ENCODE measurements at regions not wholly inside any gene's neighbourhood (a gene's known extent, or its start where the extent isn't known, plus 50 kb on each side); places are given as distances from the start of the nearest gene placed in this dataset.

DNA sequence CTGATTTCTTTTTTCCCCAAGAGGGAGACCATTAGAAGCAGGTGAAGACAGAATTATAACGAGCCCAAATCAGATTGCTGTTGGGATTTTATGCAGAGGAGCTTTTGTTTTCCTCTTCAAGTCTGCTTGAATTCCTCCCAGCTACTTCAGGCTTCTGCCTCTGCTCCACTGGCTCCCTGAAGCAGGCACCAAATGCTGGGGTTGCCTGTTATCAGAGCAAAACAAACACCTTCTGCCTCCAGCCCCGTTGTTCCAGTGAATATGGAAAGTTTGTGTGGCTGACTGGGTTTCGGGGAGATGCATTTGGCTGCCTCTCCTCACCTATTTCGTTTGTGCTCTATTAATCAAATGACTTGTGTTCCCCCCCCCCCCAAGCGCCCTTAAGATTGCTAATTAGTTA is 209.2 kb downstream of the URB2 start:
- no peak for DNase-seq
- no peak for TF ChIP-seq JUND (IDR thresholded peaks at IDR 0.05)
- TF ChIP-seq SIN3A (IDR thresholded peaks at IDR 0.05; ENCODE audit: borderline replicate concordance, low read depth, low read length): no peak
- no peak overlapping the region for H3K27ac ChIP-seq (ENCODE audit: low read depth in 2 of 2, low read length in 1 of 2)
- no peak overlapping the region for H3K4me3 ChIP-seq (ENCODE audit: low read depth in 2 of 2, low read length in 1 of 2)
- no peak overlapping the region for H2AFZ ChIP-seq (ENCODE audit: low read depth)
- no peaks in the 10 kb centered on the region for H3K36me3 ChIP-seq (replicated peaks in 1 of 2; ENCODE audit: control insufficient read depth in 1 of 2, insufficient read depth in 2 of 2, low read length in 1 of 2)
- ChIA-PET POLR2A (no interaction called here), CTCF (interaction anchor here (0.6 kb wide), 1 partner anchor 174 kb away, joined by 3 read pairs; no protein-coding TSS in a partner anchor)
- no peaks in the 10 kb centered on the region for H3K9me2 ChIP-seq
- no peaks in the 10 kb centered on the region for H3K79me2 ChIP-seq (ENCODE audit: insufficient read depth)
- WGBS (ENCODE audit: low lambda C conversion rate): 16% methylated on average over 5 of the region's 5 CpGs
- no peaks in the 10 kb centered on the region for H3K27me3 ChIP-seq (ENCODE audit: insufficient read depth)
- H3K4me1 ChIP-seq (ENCODE audit: control insufficient read depth in 1 of 2, insufficient read depth in 2 of 2, low read depth in 1 of 2, low read length in 1 of 2): no peaks in the 10 kb centered on the region
- no peaks in the 10 kb centered on the region for H3F3A ChIP-seq (replicated peaks; ENCODE audit: insufficient read depth)
- no peaks in the 10 kb centered on the region for H3K9me3 ChIP-seq
- no peak overlapping the region for H3K4me2 ChIP-seq
- H3K9ac ChIP-seq: no peak overlapping the region
- no peaks in the 10 kb centered on the region for H4K20me1 ChIP-seq (ENCODE audit: insufficient read depth)

DNA sequence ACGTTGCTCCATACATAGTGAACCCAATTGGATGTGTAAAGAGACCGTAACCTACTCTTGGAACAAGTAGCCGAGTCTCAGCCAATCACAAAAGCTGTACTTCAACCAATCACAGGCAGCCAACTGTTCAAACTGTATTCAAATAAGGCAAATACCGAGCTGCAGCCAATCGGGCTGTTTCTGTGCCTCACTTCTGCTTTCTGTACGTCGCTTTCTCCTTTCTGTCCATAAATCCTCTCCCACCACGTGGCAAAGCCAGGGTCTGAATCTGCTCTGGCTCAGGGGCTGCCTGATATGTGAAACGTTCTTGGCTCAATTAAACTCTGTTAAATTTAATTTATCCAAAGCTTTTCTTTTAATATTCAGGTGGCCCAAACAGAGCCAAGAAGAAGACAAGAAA is 210.3 kb downstream of the URB2 start:
- Histone ChIP-seq H3K27me3 (ENCODE audit: insufficient read depth) (no peaks in the 10 kb centered on the region), H3F3A (replicated peaks; ENCODE audit: insufficient read depth) (no peaks in the 10 kb centered on the region), H3K36me3 (replicated peaks in 1 of 2; ENCODE audit: control insufficient read depth in 1 of 2, insufficient read depth in 2 of 2, low read length in 1 of 2) (no peaks in the 10 kb centered on the region), H3K79me2 (ENCODE audit: insufficient read depth) (no peaks in the 10 kb centered on the region), H2AFZ (ENCODE audit: low read depth) (no peak overlapping the region), H3K4me3 (ENCODE audit: low read depth in 2 of 2, low read length in 1 of 2) (no peak overlapping the region), H3K9me3 (no peaks in the 10 kb centered on the region), H3K4me2 (no peak overlapping the region), H4K20me1 (ENCODE audit: insufficient read depth) (no peaks in the 10 kb centered on the region), H3K9me2 (no peaks in the 10 kb centered on the region), H3K9ac (no peak overlapping the region), H3K27ac (ENCODE audit: low read depth in 2 of 2, low read length in 1 of 2) (no peak overlapping the region), H3K4me1 (ENCODE audit: control insufficient read depth in 1 of 2, insufficient read depth in 2 of 2, low read depth in 1 of 2, low read length in 1 of 2) (no peaks in the 10 kb centered on the region)
- 15% methylated on average over 9 of the region's 9 CpGs for WGBS (ENCODE audit: low lambda C conversion rate)
- TF ChIP-seq EP300 (IDR thresholded peaks at IDR 0.05; ENCODE audit: borderline replicate concordance in 1 of 2, low read depth in 1 of 2, low read length in 1 of 2) (no peak), TEAD4 (IDR thresholded peaks at IDR 0.05; ENCODE audit: borderline replicate concordance, insufficient read depth) (no peak), GATA2 (CRISPR knock-in tag; IDR thresholded peaks at IDR 0.05) (no peak), POLR2AphosphoS5 (IDR thresholded peaks at IDR 0.05; ENCODE audit: low read depth, low read length) (no peak), FOXJ3 (CRISPR knock-in tag; IDR thresholded peaks at IDR 0.05) (no peak), RAD21 (IDR thresholded peaks at IDR 0.05; ENCODE audit: low read length) (no peak), TCF12 (IDR thresholded peaks at IDR 0.05) (no peak), YY1 (IDR thresholded peaks at IDR 0.05; ENCODE audit: low read depth) (no peak)
- TF ChIP-seq, protein P1, sequence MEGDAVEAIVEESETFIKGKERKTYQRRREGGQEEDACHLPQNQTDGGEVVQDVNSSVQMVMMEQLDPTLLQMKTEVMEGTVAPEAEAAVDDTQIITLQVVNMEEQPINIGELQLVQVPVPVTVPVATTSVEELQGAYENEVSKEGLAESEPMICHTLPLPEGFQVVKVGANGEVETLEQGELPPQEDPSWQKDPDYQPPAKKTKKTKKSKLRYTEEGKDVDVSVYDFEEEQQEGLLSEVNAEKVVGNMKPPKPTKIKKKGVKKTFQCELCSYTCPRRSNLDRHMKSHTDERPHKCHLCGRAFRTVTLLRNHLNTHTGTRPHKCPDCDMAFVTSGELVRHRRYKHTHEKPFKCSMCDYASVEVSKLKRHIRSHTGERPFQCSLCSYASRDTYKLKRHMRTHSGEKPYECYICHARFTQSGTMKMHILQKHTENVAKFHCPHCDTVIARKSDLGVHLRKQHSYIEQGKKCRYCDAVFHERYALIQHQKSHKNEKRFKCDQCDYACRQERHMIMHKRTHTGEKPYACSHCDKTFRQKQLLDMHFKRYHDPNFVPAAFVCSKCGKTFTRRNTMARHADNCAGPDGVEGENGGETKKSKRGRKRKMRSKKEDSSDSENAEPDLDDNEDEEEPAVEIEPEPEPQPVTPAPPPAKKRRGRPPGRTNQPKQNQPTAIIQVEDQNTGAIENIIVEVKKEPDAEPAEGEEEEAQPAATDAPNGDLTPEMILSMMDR (IDR thresholded peaks at IDR 0.05): no peak
- TF ChIP-seq, protein P2, sequence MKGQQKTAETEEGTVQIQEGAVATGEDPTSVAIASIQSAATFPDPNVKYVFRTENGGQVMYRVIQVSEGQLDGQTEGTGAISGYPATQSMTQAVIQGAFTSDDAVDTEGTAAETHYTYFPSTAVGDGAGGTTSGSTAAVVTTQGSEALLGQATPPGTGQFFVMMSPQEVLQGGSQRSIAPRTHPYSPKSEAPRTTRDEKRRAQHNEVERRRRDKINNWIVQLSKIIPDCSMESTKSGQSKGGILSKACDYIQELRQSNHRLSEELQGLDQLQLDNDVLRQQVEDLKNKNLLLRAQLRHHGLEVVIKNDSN (IDR thresholded peaks at IDR 0.05; ENCODE audit: borderline replicate concordance, low read depth): no peak
- ChIA-PET POLR2A (no interaction called here), CTCF (interaction anchor here (0.8 kb wide), 1 partner anchor 13 kb away, joined by 4 read pairs; no protein-coding TSS in a partner anchor)
- DNase-seq: no peak

Data from SK-N-SH (cell line).